ENCODE measurements at regions not wholly inside any gene's neighbourhood (a gene's known extent, or its start where the extent isn't known, plus 50 kb on each side); places are given as distances from the start of the nearest gene placed in this dataset.

- Histone ChIP-seq H3K9me3 (ENCODE audit: control insufficient read depth in 2 of 2, insufficient read depth in 1 of 2, low read length in 1 of 2) (peaks cover 0 to 5% of the 10 kb centered on the region in 2 donors), H3K27ac (ENCODE audit: low read depth in 1 of 2, low read length in 1 of 2) (no peak overlapping the region), H3K4me1 (ENCODE audit: control insufficient read depth in 2 of 2, insufficient read depth in 2 of 2, low read length in 2 of 2) (no peaks in the 10 kb centered on the region), H3K27me3 (ENCODE audit: control insufficient read depth in 2 of 2, insufficient read depth in 1 of 2, low read length in 1 of 2) (no peaks in the 10 kb centered on the region), H3K4me3 (ENCODE audit: low read length in 2 of 2) (no peak overlapping the region), H3K36me3 (ENCODE audit: control insufficient read depth in 2 of 2, insufficient read depth in 2 of 2, low read length in 1 of 2) (no peaks in the 10 kb centered on the region)
- no peak for DNase-seq (ENCODE audit: low read depth in 6 of 9, low spot score in 9 of 9)
- 89% methylated on average over 7 of the region's 7 CpGs for WGBS
Observed at GRCh38 chr3:86708893-86709292, 282.1 kb downstream of the VGLL3 start.

- H3K36me3 ChIP-seq (ENCODE audit: control insufficient read depth in 2 of 2, insufficient read depth in 2 of 2, low read length in 1 of 2) = no peaks in the 10 kb centered on the region
- H3K4me1 ChIP-seq (ENCODE audit: control insufficient read depth in 2 of 2, insufficient read depth in 2 of 2, low read length in 2 of 2) = no peaks in the 10 kb centered on the region
- H3K9me3 ChIP-seq (ENCODE audit: control insufficient read depth in 2 of 2, insufficient read depth in 1 of 2, low read length in 1 of 2) = no peaks in the 10 kb centered on the region
- H3K4me3 ChIP-seq (ENCODE audit: low read length in 2 of 2) = no peak overlapping the region
- no peak for DNase-seq (ENCODE audit: low read depth in 6 of 9, low spot score in 9 of 9)
- H3K27ac ChIP-seq (ENCODE audit: low read depth in 1 of 2, low read length in 1 of 2) = no peak overlapping the region
- WGBS = 12% methylated on average over 1 of the region's 1 CpG
- no peaks in the 10 kb centered on the region for H3K27me3 ChIP-seq (ENCODE audit: control insufficient read depth in 2 of 2, insufficient read depth in 1 of 2, low read length in 1 of 2)
Observed at GRCh38 chr3:86702381-86702958, 288.5 kb downstream of the VGLL3 start.

GRCh38 chr3:86695752-86696151, 295.2 kb downstream of the VGLL3 start:
- Histone ChIP-seq H3K4me3 (ENCODE audit: low read length in 2 of 2) (no peak overlapping the region), H3K9me3 (ENCODE audit: control insufficient read depth in 2 of 2, insufficient read depth in 1 of 2, low read length in 1 of 2) (no peaks in the 10 kb centered on the region), H3K27ac (ENCODE audit: low read depth in 1 of 2, low read length in 1 of 2) (no peak overlapping the region), H3K27me3 (ENCODE audit: control insufficient read depth in 2 of 2, insufficient read depth in 1 of 2, low read length in 1 of 2) (no peaks in the 10 kb centered on the region), H3K4me1 (ENCODE audit: control insufficient read depth in 2 of 2, insufficient read depth in 2 of 2, low read length in 2 of 2) (no peaks in the 10 kb centered on the region), H3K36me3 (ENCODE audit: control insufficient read depth in 2 of 2, insufficient read depth in 2 of 2, low read length in 1 of 2) (no peaks in the 10 kb centered on the region)
- DNase-seq (ENCODE audit: low read depth in 6 of 9, low spot score in 9 of 9) = no peak
- 85% methylated on average over 5 of the region's 5 CpGs for WGBS

- DNase-seq (ENCODE audit: low read depth in 6 of 9, low spot score in 9 of 9) = no peak
- no peak overlapping the region for H3K27ac ChIP-seq (ENCODE audit: low read depth in 1 of 2, low read length in 1 of 2)
- no peaks in the 10 kb centered on the region for H3K4me1 ChIP-seq (ENCODE audit: control insufficient read depth in 2 of 2, insufficient read depth in 2 of 2, low read length in 2 of 2)
- no peak overlapping the region for H3K4me3 ChIP-seq (ENCODE audit: low read length in 2 of 2)
- H3K9me3 ChIP-seq (ENCODE audit: control insufficient read depth in 2 of 2, insufficient read depth in 1 of 2, low read length in 1 of 2) = no peaks in the 10 kb centered on the region
- no peaks in the 10 kb centered on the region for H3K27me3 ChIP-seq (ENCODE audit: control insufficient read depth in 2 of 2, insufficient read depth in 1 of 2, low read length in 1 of 2)
- H3K36me3 ChIP-seq (ENCODE audit: control insufficient read depth in 2 of 2, insufficient read depth in 2 of 2, low read length in 1 of 2) = no peaks in the 10 kb centered on the region
Observed at GRCh38 chr3:86673991-86674390, 317.0 kb downstream of the VGLL3 start.

- Histone ChIP-seq H3K27ac (ENCODE audit: low read depth in 1 of 2, low read length in 1 of 2) (no peak overlapping the region), H3K4me3 (ENCODE audit: low read length in 2 of 2) (no peak overlapping the region), H3K36me3 (ENCODE audit: control insufficient read depth in 2 of 2, insufficient read depth in 2 of 2, low read length in 1 of 2) (no peaks in the 10 kb centered on the region), H3K4me1 (ENCODE audit: control insufficient read depth in 2 of 2, insufficient read depth in 2 of 2, low read length in 2 of 2) (no peaks in the 10 kb centered on the region), H3K9me3 (ENCODE audit: control insufficient read depth in 2 of 2, insufficient read depth in 1 of 2, low read length in 1 of 2) (no peaks in the 10 kb centered on the region), H3K27me3 (ENCODE audit: control insufficient read depth in 2 of 2, insufficient read depth in 1 of 2, low read length in 1 of 2) (no peaks in the 10 kb centered on the region)
- WGBS = 94% methylated on average over 2 of the region's 2 CpGs
- no peak for DNase-seq (ENCODE audit: low read depth in 6 of 9, low spot score in 9 of 9)
Observed at GRCh38 chr3:86661817-86662216, 329.1 kb downstream of the VGLL3 start.

GRCh38 chr3:86658876-86659275, 332.1 kb downstream of the VGLL3 start:
- H3K27ac ChIP-seq (ENCODE audit: low read depth in 1 of 2, low read length in 1 of 2) = no peak overlapping the region
- no peaks in the 10 kb centered on the region for H3K27me3 ChIP-seq (ENCODE audit: control insufficient read depth in 2 of 2, insufficient read depth in 1 of 2, low read length in 1 of 2)
- no peak overlapping the region for H3K4me3 ChIP-seq (ENCODE audit: low read length in 2 of 2)
- no peaks in the 10 kb centered on the region for H3K4me1 ChIP-seq (ENCODE audit: control insufficient read depth in 2 of 2, insufficient read depth in 2 of 2, low read length in 2 of 2)
- H3K36me3 ChIP-seq (ENCODE audit: control insufficient read depth in 2 of 2, insufficient read depth in 2 of 2, low read length in 1 of 2) = no peaks in the 10 kb centered on the region
- no peaks in the 10 kb centered on the region for H3K9me3 ChIP-seq (ENCODE audit: control insufficient read depth in 2 of 2, insufficient read depth in 1 of 2, low read length in 1 of 2)
- no peak for DNase-seq (ENCODE audit: low read depth in 6 of 9, low spot score in 9 of 9)
- 75% methylated on average over 1 of the region's 1 CpG for WGBS

GRCh38 chr3:86654806-86655460, 336.0 kb downstream of the VGLL3 start:
- no peak for DNase-seq (ENCODE audit: low read depth in 6 of 9, low spot score in 9 of 9)
- Histone ChIP-seq H3K4me3 (ENCODE audit: low read length in 2 of 2) (no peak overlapping the region), H3K27ac (ENCODE audit: low read depth in 1 of 2, low read length in 1 of 2) (no peak overlapping the region), H3K4me1 (ENCODE audit: control insufficient read depth in 2 of 2, insufficient read depth in 2 of 2, low read length in 2 of 2) (no peaks in the 10 kb centered on the region), H3K27me3 (ENCODE audit: control insufficient read depth in 2 of 2, insufficient read depth in 1 of 2, low read length in 1 of 2) (no peaks in the 10 kb centered on the region), H3K36me3 (ENCODE audit: control insufficient read depth in 2 of 2, insufficient read depth in 2 of 2, low read length in 1 of 2) (no peaks in the 10 kb centered on the region), H3K9me3 (ENCODE audit: control insufficient read depth in 2 of 2, insufficient read depth in 1 of 2, low read length in 1 of 2) (no peaks in the 10 kb centered on the region)
- WGBS = 91% methylated on average over 6 of the region's 6 CpGs

- WGBS = 87% methylated on average over 6 of the region's 6 CpGs
- Histone ChIP-seq H3K27ac (ENCODE audit: low read depth in 1 of 2, low read length in 1 of 2) (no peak overlapping the region), H3K27me3 (ENCODE audit: control insufficient read depth in 2 of 2, insufficient read depth in 1 of 2, low read length in 1 of 2) (no peaks in the 10 kb centered on the region), H3K9me3 (ENCODE audit: control insufficient read depth in 2 of 2, insufficient read depth in 1 of 2, low read length in 1 of 2) (no peaks in the 10 kb centered on the region), H3K4me1 (ENCODE audit: control insufficient read depth in 2 of 2, insufficient read depth in 2 of 2, low read length in 2 of 2) (no peaks in the 10 kb centered on the region), H3K4me3 (ENCODE audit: low read length in 2 of 2) (no peak overlapping the region), H3K36me3 (ENCODE audit: control insufficient read depth in 2 of 2, insufficient read depth in 2 of 2, low read length in 1 of 2) (no peaks in the 10 kb centered on the region)
- DNase-seq (ENCODE audit: low read depth in 6 of 9, low spot score in 9 of 9) = no peak
Observed at GRCh38 chr3:86653661-86654205, 337.2 kb downstream of the VGLL3 start.

GRCh38 chr3:86648087-86648486, 342.9 kb downstream of the VGLL3 start:
- no peak overlapping the region for H3K27ac ChIP-seq (ENCODE audit: low read depth in 1 of 2, low read length in 1 of 2)
- no peak overlapping the region for H3K4me3 ChIP-seq (ENCODE audit: low read length in 2 of 2)
- no peak for DNase-seq (ENCODE audit: low read depth in 6 of 9, low spot score in 9 of 9)
- no peaks in the 10 kb centered on the region for H3K4me1 ChIP-seq (ENCODE audit: control insufficient read depth in 2 of 2, insufficient read depth in 2 of 2, low read length in 2 of 2)
- 95% methylated on average over 1 of the region's 1 CpG for WGBS
- H3K9me3 ChIP-seq (ENCODE audit: control insufficient read depth in 2 of 2, insufficient read depth in 1 of 2, low read length in 1 of 2) = no peaks in the 10 kb centered on the region
- H3K36me3 ChIP-seq (ENCODE audit: control insufficient read depth in 2 of 2, insufficient read depth in 2 of 2, low read length in 1 of 2) = no peaks in the 10 kb centered on the region
- H3K27me3 ChIP-seq (ENCODE audit: control insufficient read depth in 2 of 2, insufficient read depth in 1 of 2, low read length in 1 of 2) = no peaks in the 10 kb centered on the region
